Activated T-helper 1 cell treated with Interleukin-2 at 50 U/mL for 16 hours (primary cell): ENCODE measurements at regions not wholly inside any gene's neighbourhood (a gene's known extent, or its start where the extent isn't known, plus 50 kb on each side); places are given as distances from the start of the nearest gene placed in this dataset.
"Not testable (repeated sequence)": the region's sequence is repeated elsewhere in the genome, so short reads cannot be mapped to it uniquely, and the experiment has no call there.

Experiments used
- DNase-seq: peaks from one replicate; pipeline ENCODE4 v3.0.0-alpha.2; 2020; ENCODE audit warnings: low read depth

- no peak for DNase-seq
These were observed 398.8 kb upstream of the TMEFF2 start for GRCh38 chr2:192593561-192593960.

- DNase-seq, result no peak
These were observed 396.9 kb upstream of the TMEFF2 start for GRCh38 chr2:192591617-192592016.

- no peak for DNase-seq
These were observed 390.7 kb upstream of the TMEFF2 start for GRCh38 chr2:192585418-192585817.

GRCh38 chr2:192584976-192585375 lies 390.2 kb upstream of the TMEFF2 start:
- DNase-seq, result no peak

- no peak for DNase-seq
These were observed 385.4 kb upstream of the TMEFF2 start for GRCh38 chr2:192579965-192580700.

GRCh38 chr2:192578780-192579179 lies 384.0 kb upstream of the TMEFF2 start:
- DNase-seq, result no peak

GRCh38 chr2:192577706-192578105 lies 383.0 kb upstream of the TMEFF2 start:
- DNase-seq, result no peak

- DNase-seq, result no peak
These were observed 379.8 kb upstream of the TMEFF2 start for GRCh38 chr2:192574552-192574951.

- DNase-seq, result no peak
These were observed 376.9 kb upstream of the TMEFF2 start for GRCh38 chr2:192571636-192572035.

- DNase-seq, result no peak
These were observed 376.1 kb upstream of the TMEFF2 start for GRCh38 chr2:192570788-192571187.

GRCh38 chr2:192566863-192567262 lies 372.1 kb upstream of the TMEFF2 start:
- no peak for DNase-seq

- no peak for DNase-seq
These were observed 365.6 kb upstream of the TMEFF2 start for GRCh38 chr2:192560326-192560725.

GRCh38 chr2:192559587-192559986 lies 364.9 kb upstream of the TMEFF2 start:
- no peak for DNase-seq

GRCh38 chr2:192558637-192559036 lies 363.9 kb upstream of the TMEFF2 start:
- no peak for DNase-seq

GRCh38 chr2:192555740-192556139 lies 361.0 kb upstream of the TMEFF2 start:
- no peak for DNase-seq

- no peak for DNase-seq
These were observed 357.0 kb upstream of the TMEFF2 start for GRCh38 chr2:192551760-192552159.

GRCh38 chr2:192546565-192546964 lies 351.8 kb upstream of the TMEFF2 start:
- DNase-seq, result no peak

GRCh38 chr2:192544371-192544955 lies 349.7 kb upstream of the TMEFF2 start:
- no peak for DNase-seq

GRCh38 chr2:192542148-192543066 lies 347.7 kb upstream of the TMEFF2 start:
- DNase-seq, result not testable (repeated sequence)

GRCh38 chr2:192539306-192539705 lies 344.6 kb upstream of the TMEFF2 start:
- no peak for DNase-seq

GRCh38 chr2:192536922-192537624 lies 342.3 kb upstream of the TMEFF2 start:
- no peak for DNase-seq
